Astrocyte (in vitro differentiated cells and primary cell): ENCODE measurements at regions not wholly inside any gene's neighbourhood (a gene's known extent, or its start where the extent isn't known, plus 50 kb on each side); places are given as distances from the start of the nearest gene placed in this dataset.

ENCODE experiments used
- DNase-seq: peaks from one replicate; pipeline ENCODE4 v3.0.0-alpha.2; 2010; ENCODE audit warnings: low read depth
- FAIRE-seq: peaks from 2 replicates; lab custom pipeline; 2011; peaks lifted over from hg19 to GRCh38; lab: Jason Lieb, UNC
- H2AFZ ChIP-seq: 2 replicates; pipeline ENCODE4 v1.6.0; 2012; ENCODE audit warnings: low read depth, low read length, inconsistent platforms
- H3K27ac ChIP-seq: 2 replicates; pipeline ENCODE4 v1.5.1; 2011; ENCODE audit warnings: low read depth, low read length, inconsistent platforms
- H3K27me3 ChIP-seq: 2 replicates; pipeline ENCODE4 v1.6.0; 2011; ENCODE audit warnings: low read length, inconsistent platforms; ENCODE audit not compliant: insufficient read depth
- H3K36me3 ChIP-seq: 2 replicates; pipeline ENCODE4 v1.5.1; 2011; ENCODE audit warnings: low read length, inconsistent platforms; ENCODE audit not compliant: insufficient read depth
- H3K4me1 ChIP-seq: 2 replicates; pipeline ENCODE4 v1.5.1; 2011; ENCODE audit warnings: low read length, inconsistent platforms; ENCODE audit not compliant: insufficient read depth
- H3K4me2 ChIP-seq: 2 replicates; pipeline ENCODE4 v1.6.0; 2012; ENCODE audit warnings: low read length, inconsistent platforms
- H3K4me3 ChIP-seq: 2 replicates; pipeline ENCODE4 v1.5.1; 2011; ENCODE audit warnings: low read depth, mild to moderate bottlenecking, low read length, inconsistent platforms; ENCODE audit not compliant: insufficient read depth
- H3K79me2 ChIP-seq: 2 replicates; pipeline ENCODE4 v1.6.0; 2012; ENCODE audit warnings: mild to moderate bottlenecking, low read length, inconsistent platforms; ENCODE audit not compliant: insufficient read depth
- H3K9ac ChIP-seq: 2 replicates; pipeline ENCODE4 v1.6.0; 2012; ENCODE audit warnings: mild to moderate bottlenecking, low read length, inconsistent platforms
- H3K9me3 ChIP-seq: 2 replicates; pipeline ENCODE4 v1.5.1; 2012; ENCODE audit warnings: low read depth, mild to moderate bottlenecking, low read length, inconsistent platforms; ENCODE audit not compliant: insufficient read depth
- H4K20me1 ChIP-seq: 2 replicates; pipeline ENCODE4 v1.6.0; 2012; ENCODE audit warnings: low read length, inconsistent platforms; ENCODE audit not compliant: insufficient read depth
- H3K27ac Mint-ChIP-seq: one replicate; pipeline ENCODE4 v1.8.0; 2021; ENCODE audit warnings: mild to moderate bottlenecking, mixed read lengths; ENCODE audit not compliant: unreplicated experiment
- H3K27me3 Mint-ChIP-seq: one replicate; pipeline ENCODE4 v1.8.0; 2021; ENCODE audit warnings: low read depth, mixed read lengths; ENCODE audit not compliant: unreplicated experiment
- H3K36me3 Mint-ChIP-seq: one replicate; pipeline ENCODE4 v1.8.0; 2021; ENCODE audit warnings: low read depth, mixed read lengths; ENCODE audit not compliant: unreplicated experiment
- H3K4me1 Mint-ChIP-seq: one replicate; pipeline ENCODE4 v1.8.0; 2021; ENCODE audit warnings: low read depth, mixed read lengths; ENCODE audit not compliant: unreplicated experiment
- H3K4me3 Mint-ChIP-seq: one replicate; pipeline ENCODE4 v1.8.0; 2021; ENCODE audit warnings: mild to moderate bottlenecking, moderate library complexity, mixed read lengths; ENCODE audit not compliant: unreplicated experiment
- H3K9me3 Mint-ChIP-seq: one replicate; pipeline ENCODE4 v1.8.0; 2021; ENCODE audit warnings: mild to moderate bottlenecking, mixed read lengths; ENCODE audit not compliant: unreplicated experiment
- EZH2 ChIP-seq: IDR thresholded peaks from 2 replicates; pipeline ENCODE4 v1.6.1; 2012; ENCODE audit warnings: mild to moderate bottlenecking, low read length, inconsistent platforms; ENCODE audit not compliant: insufficient read depth
- TF ChIP-seq, protein P1 (sequence below): IDR thresholded peaks from 2 replicates; pipeline ENCODE4 v1.5.1; 2011; ENCODE audit warnings: low read depth, mild to moderate bottlenecking, inconsistent platforms, low read length, moderate library complexity; ENCODE audit not compliant: insufficient read depth

DNA sequence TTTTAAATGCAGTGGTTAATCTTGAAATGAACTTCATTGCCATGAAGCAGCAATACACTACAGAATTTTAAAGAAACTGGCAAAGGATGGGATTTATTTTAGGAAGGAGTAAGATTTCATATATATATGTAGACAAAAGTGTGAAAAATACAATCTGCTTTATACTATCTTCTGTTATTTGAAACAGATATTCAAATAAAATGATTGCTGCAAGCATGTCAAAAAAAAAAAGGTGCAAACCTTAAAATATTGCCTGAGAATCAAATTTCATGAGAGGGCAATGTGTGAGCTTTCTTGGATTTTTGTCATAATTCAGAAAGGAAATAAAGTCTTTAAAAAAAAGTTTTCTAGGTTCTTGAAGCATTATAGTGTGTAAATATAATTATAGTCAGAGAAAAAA is 705.0 kb upstream of the CDH10 start:
- no peak for TF ChIP-seq EZH2
- TF ChIP-seq, protein P1, sequence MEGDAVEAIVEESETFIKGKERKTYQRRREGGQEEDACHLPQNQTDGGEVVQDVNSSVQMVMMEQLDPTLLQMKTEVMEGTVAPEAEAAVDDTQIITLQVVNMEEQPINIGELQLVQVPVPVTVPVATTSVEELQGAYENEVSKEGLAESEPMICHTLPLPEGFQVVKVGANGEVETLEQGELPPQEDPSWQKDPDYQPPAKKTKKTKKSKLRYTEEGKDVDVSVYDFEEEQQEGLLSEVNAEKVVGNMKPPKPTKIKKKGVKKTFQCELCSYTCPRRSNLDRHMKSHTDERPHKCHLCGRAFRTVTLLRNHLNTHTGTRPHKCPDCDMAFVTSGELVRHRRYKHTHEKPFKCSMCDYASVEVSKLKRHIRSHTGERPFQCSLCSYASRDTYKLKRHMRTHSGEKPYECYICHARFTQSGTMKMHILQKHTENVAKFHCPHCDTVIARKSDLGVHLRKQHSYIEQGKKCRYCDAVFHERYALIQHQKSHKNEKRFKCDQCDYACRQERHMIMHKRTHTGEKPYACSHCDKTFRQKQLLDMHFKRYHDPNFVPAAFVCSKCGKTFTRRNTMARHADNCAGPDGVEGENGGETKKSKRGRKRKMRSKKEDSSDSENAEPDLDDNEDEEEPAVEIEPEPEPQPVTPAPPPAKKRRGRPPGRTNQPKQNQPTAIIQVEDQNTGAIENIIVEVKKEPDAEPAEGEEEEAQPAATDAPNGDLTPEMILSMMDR = no peak
- H3K36me3 Mint-ChIP-seq = no peaks in the 10 kb centered on the region
- no peaks in the 10 kb centered on the region for H3K4me1 Mint-ChIP-seq
- H3K4me1 ChIP-seq = no peaks in the 10 kb centered on the region
- H3K4me3 ChIP-seq = no peak overlapping the region
- H3K27me3 Mint-ChIP-seq = no peaks in the 10 kb centered on the region
- FAIRE-seq (no peak), DNase-seq (no peak)
- H3K9me3 ChIP-seq = no peaks in the 10 kb centered on the region
- no peak overlapping the region for H3K27ac Mint-ChIP-seq
- no peak overlapping the region for H3K9ac ChIP-seq
- H2AFZ ChIP-seq = no peak overlapping the region
- no peak overlapping the region for H3K4me2 ChIP-seq
- no peak overlapping the region for H3K27ac ChIP-seq
- no peaks in the 10 kb centered on the region for H3K27me3 ChIP-seq
- H3K4me3 Mint-ChIP-seq = no peak overlapping the region
- no peaks in the 10 kb centered on the region for H3K36me3 ChIP-seq
- H3K9me3 Mint-ChIP-seq = no peaks in the 10 kb centered on the region
- no peaks in the 10 kb centered on the region for H3K79me2 ChIP-seq
- no peaks in the 10 kb centered on the region for H4K20me1 ChIP-seq

DNA sequence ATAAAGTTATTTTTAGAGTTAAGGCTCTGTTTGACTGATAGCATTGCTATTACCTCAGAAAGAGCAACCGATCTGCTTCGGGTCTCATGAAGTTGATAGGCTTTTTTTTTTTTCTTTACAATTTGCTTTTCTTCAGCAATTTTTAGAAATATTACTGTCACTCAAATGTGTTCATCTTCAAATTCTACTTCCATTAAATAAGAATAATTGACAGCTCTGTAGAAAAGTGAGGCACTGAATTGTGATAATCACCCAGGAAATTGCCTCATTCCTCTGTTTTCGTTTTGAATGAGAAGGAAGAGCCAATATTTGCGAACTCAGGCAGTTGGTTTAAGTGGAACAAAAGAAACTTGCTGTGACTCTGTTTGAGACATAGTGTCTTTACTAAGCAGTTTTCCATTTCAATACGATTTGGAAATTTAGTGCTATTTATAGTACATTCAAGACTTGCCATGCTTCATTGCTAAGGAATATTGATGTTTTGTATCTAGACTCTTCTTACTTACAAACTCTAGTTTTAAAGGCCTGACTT is 700.5 kb upstream of the CDH10 start:
- no peaks in the 10 kb centered on the region for H3K4me1 Mint-ChIP-seq
- no peak overlapping the region for H3K27ac Mint-ChIP-seq
- no peaks in the 10 kb centered on the region for H3K36me3 Mint-ChIP-seq
- no peak overlapping the region for H3K4me3 Mint-ChIP-seq
- H3K27me3 Mint-ChIP-seq = no peaks in the 10 kb centered on the region
- H3K9ac ChIP-seq = no peak overlapping the region
- no peaks in the 10 kb centered on the region for H3K79me2 ChIP-seq
- H3K4me3 ChIP-seq = no peak overlapping the region
- no peaks in the 10 kb centered on the region for H3K36me3 ChIP-seq
- H3K9me3 ChIP-seq = no peaks in the 10 kb centered on the region
- no peaks in the 10 kb centered on the region for H3K9me3 Mint-ChIP-seq
- TF ChIP-seq, protein P1 = no peak
- no peak for TF ChIP-seq EZH2
- H3K4me1 ChIP-seq = no peaks in the 10 kb centered on the region
- FAIRE-seq (no peak), DNase-seq (no peak)
- H3K27me3 ChIP-seq = no peaks in the 10 kb centered on the region
- H3K27ac ChIP-seq = no peak overlapping the region
- no peak overlapping the region for H2AFZ ChIP-seq
- no peak overlapping the region for H3K4me2 ChIP-seq
- H4K20me1 ChIP-seq = no peaks in the 10 kb centered on the region

DNA sequence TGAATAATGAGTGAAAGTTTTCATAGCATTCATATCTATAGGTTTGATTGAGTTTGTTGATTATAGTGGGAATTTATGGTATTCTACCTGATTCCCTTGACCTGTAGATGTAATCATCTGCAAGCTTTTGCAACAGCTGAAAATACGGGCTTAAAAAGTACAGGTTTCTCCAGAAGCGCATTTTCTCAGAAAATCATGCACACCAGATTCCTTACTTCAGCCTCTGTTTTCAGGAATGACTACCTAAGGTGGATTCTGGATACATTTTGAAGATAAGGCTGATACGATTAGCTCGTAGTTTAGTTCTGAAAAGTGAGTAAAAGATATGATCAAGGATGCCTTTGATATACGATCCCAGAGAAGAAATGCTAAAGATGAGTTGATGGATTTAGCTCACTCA is 694.8 kb upstream of the CDH10 start:
- Mint-ChIP-seq H3K27ac (no peak overlapping the region), H3K4me3 (no peak overlapping the region), H3K36me3 (no peaks in the 10 kb centered on the region), H3K9me3 (peaks cover 2% of the 10 kb centered on the region), H3K27me3 (no peaks in the 10 kb centered on the region), H3K4me1 (no peaks in the 10 kb centered on the region)
- no peak for DNase-seq
- Histone ChIP-seq H3K4me1 (no peaks in the 10 kb centered on the region), H3K79me2 (no peaks in the 10 kb centered on the region), H3K36me3 (no peaks in the 10 kb centered on the region), H3K4me2 (no peak overlapping the region), H3K9ac (no peak overlapping the region), H3K27me3 (no peaks in the 10 kb centered on the region), H3K27ac (no peak overlapping the region), H4K20me1 (no peaks in the 10 kb centered on the region), H3K9me3 (no peaks in the 10 kb centered on the region), H2AFZ (no peak overlapping the region), H3K4me3 (no peak overlapping the region)
- FAIRE-seq = no peak
- TF ChIP-seq, protein P1 = no peak
- no peak for TF ChIP-seq EZH2
